Breast epithelium (tissue), 4 donors: ENCODE measurements at regions not wholly inside any gene's neighbourhood (a gene's known extent, or its start where the extent isn't known, plus 50 kb on each side); places are given as distances from the start of the nearest gene placed in this dataset.

Experiments
- DNase-seq, 2 donors: peaks; one replicate each; pipeline ENCODE4 v3.0.0-alpha.2; 2019; ENCODE audit warnings: low spot score in 2 of 2
- H3K27ac ChIP-seq, 2 donors: fragments of 200-600 bp; sonication (generic) in 1 of 2; one replicate each; pipeline ENCODE4 v1.5.1; 2016 to 2019; ENCODE audit warnings: mild to moderate bottlenecking in 1 of 2
- H3K27me3 ChIP-seq, 2 donors: fragments of 200-600 bp; sonication (generic) in 1 of 2; one replicate each; pipeline versions ENCODE4 v1.5.1 to v1.6.0; 2017 to 2019; ENCODE audit warnings: control low read depth in 1 of 2, mild to moderate bottlenecking in 1 of 2
- H3K36me3 ChIP-seq: fragments of 200-600 bp; one replicate; pipeline ENCODE4 v1.5.1; 2019
- H3K4me1 ChIP-seq, 2 donors: fragments of 200-600 bp; sonication (generic); one replicate each; pipeline ENCODE4 v1.5.1; 2016 to 2019; ENCODE audit warnings: control low read depth in 1 of 2
- H3K4me3 ChIP-seq, 3 donors: fragments of 200-600 bp; sonication (generic); 1 replicate in 2 of 3; 2 replicates in 1 of 3; pipeline ENCODE4 v1.5.1; 2016 to 2019; ENCODE audit warnings: mild to moderate bottlenecking in 3 of 3, moderate library complexity in 2 of 3
- H3K9me3 ChIP-seq, 2 donors: fragments of 200-600 bp; sonication (generic) in 1 of 2; one replicate each; pipeline ENCODE4 v1.5.1; 2016 to 2019; ENCODE audit warnings: control low read depth in 1 of 2
- POLR2A ChIP-seq: fragments of 450-650 bp; IDR thresholded peaks from one replicate; pipeline ENCODE4 v1.6.1; 2016; ENCODE audit warnings: antibody characterized with exemption, mild to moderate bottlenecking, moderate library complexity
- POLR2AphosphoS5 ChIP-seq, 3 donors: sonication (generic); formaldehyde crosslinking; IDR thresholded peaks; one replicate each; pipeline ENCODE4 v1.6.1; 2017; ENCODE audit warnings: antibody characterized with exemption in 3 of 3
- intact Hi-C: fragments of 100-400 bp; cut with DNase I; formaldehyde crosslinking; loops from one replicate; pipeline ENCODE4 v1.15.1; 2023; ENCODE audit warnings: low total_unique reads
- TF ChIP-seq, protein P1 (sequence below), 3 donors: fragments of 450-650 bp; IDR thresholded peaks; one replicate each; pipeline ENCODE4 v1.5.1; 2016 to 2017; ENCODE audit warnings: antibody characterized with exemption in 3 of 3, mild to moderate bottlenecking in 3 of 3, moderate library complexity in 3 of 3

- TF ChIP-seq POLR2A: no peak
- no peak for TF ChIP-seq POLR2AphosphoS5 (IDR thresholded peaks at IDR 0.05)
- TF ChIP-seq, protein P1, sequence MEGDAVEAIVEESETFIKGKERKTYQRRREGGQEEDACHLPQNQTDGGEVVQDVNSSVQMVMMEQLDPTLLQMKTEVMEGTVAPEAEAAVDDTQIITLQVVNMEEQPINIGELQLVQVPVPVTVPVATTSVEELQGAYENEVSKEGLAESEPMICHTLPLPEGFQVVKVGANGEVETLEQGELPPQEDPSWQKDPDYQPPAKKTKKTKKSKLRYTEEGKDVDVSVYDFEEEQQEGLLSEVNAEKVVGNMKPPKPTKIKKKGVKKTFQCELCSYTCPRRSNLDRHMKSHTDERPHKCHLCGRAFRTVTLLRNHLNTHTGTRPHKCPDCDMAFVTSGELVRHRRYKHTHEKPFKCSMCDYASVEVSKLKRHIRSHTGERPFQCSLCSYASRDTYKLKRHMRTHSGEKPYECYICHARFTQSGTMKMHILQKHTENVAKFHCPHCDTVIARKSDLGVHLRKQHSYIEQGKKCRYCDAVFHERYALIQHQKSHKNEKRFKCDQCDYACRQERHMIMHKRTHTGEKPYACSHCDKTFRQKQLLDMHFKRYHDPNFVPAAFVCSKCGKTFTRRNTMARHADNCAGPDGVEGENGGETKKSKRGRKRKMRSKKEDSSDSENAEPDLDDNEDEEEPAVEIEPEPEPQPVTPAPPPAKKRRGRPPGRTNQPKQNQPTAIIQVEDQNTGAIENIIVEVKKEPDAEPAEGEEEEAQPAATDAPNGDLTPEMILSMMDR (IDR thresholded peaks at IDR 0.05): no peak
- Histone ChIP-seq H3K27me3 (no peaks in the 10 kb centered on the region), H3K27ac (peak overlapping the region in 1 of 2 donors; percentile 13), H3K4me1 (no peaks in the 10 kb centered on the region), H3K36me3 (no peaks in the 10 kb centered on the region), H3K4me3 (no peak overlapping the region), H3K9me3 (no peaks in the 10 kb centered on the region)
- no peak for DNase-seq
- intact Hi-C loops: loop anchor here (10.0 kb wide), 1 partner anchor 1762 kb away; no protein-coding TSS in a partner anchor
These were observed 116.2 kb upstream of the PRL start for GRCh38 chr6:22412994-22413393.

DNA sequence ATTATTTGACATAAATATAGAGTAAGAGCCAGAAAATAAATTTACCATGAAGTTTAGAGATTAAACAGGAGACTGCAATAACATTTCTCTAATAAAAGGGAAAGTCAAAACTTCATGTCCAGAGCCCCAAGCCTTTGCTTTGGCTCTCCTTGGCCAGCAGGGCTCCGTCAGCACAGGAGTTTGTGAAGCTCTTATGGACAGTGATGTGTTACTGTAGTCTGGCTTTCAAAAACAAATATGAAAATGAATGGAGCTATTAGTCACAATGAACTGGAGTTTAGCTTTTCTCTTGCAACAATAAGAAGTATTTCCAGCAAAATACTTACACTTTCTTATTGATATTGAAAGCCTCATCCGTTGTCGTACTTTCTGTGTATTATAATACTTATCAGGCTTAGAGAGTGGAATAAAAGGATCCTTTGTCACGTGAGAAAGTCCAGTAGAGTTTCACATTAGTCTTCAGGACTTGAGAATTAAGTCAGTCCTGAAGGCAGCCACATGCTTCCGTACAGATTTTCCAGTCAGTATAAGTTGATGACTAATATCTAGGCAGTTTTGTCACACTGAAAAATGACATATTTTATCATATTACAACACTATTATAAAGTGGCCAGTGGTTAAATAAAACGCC, 117.0 kb upstream of the PRL start:
- H3K9me3 ChIP-seq: peaks cover 0 to 5% of the 10 kb centered on the region in 2 donors
- no peak for DNase-seq
- intact Hi-C loops: loop anchor here (10.0 kb wide), 1 partner anchor 1761 kb away; no protein-coding TSS in a partner anchor
- H3K36me3 ChIP-seq: no peaks in the 10 kb centered on the region
- no peaks in the 10 kb centered on the region for H3K27me3 ChIP-seq
- H3K4me1 ChIP-seq: no peaks in the 10 kb centered on the region
- H3K4me3 ChIP-seq: no peak overlapping the region
- TF ChIP-seq POLR2AphosphoS5 (IDR thresholded peaks at IDR 0.05): no peak
- TF ChIP-seq, protein P1 (IDR thresholded peaks at IDR 0.05): no peak
- H3K27ac ChIP-seq: peak overlapping the region in 1 of 2 donors; percentile 3

DNA sequence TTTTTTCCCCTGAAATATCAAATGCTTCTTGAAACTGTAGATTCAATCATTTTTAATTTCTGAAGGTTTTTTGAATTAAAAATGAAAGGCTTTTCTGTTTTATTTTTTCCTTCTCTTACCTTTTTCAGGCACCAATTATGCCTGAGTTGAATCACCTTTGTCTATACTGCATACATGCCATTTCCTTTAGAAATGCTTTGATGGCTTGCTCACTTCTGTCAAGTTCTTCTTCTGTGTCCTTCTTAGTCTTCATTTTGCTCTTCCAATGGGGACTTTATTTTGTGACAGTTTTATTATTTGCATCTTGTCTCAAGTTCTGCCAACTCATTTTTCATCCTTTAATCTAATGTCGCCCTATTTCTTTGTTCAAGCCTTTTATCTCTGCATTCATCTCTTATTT, 121.9 kb upstream of the PRL start:
- no peak overlapping the region for H3K4me3 ChIP-seq
- H3K27ac ChIP-seq: no peak overlapping the region
- no peaks in the 10 kb centered on the region for H3K27me3 ChIP-seq
- H3K9me3 ChIP-seq: peaks cover 0 to 14% of the 10 kb centered on the region in 2 donors
- TF ChIP-seq POLR2A (no peak), POLR2AphosphoS5 (IDR thresholded peaks at IDR 0.05) (no peak)
- TF ChIP-seq, protein P1 (IDR thresholded peaks at IDR 0.05): no peak
- intact Hi-C loops: loop anchor here (10.0 kb wide), 1 partner anchor 1756 kb away; no protein-coding TSS in a partner anchor
- DNase-seq: no peak
- H3K36me3 ChIP-seq: no peaks in the 10 kb centered on the region
- no peaks in the 10 kb centered on the region for H3K4me1 ChIP-seq

- H3K4me1 ChIP-seq: no peaks in the 10 kb centered on the region
- H3K4me3 ChIP-seq: no peak overlapping the region
- H3K27ac ChIP-seq: no peak overlapping the region
- no peaks in the 10 kb centered on the region for H3K27me3 ChIP-seq
- TF ChIP-seq POLR2AphosphoS5 (IDR thresholded peaks at IDR 0.05): no peak
- no peak for TF ChIP-seq POLR2A
- TF ChIP-seq, protein P1 (IDR thresholded peaks at IDR 0.05): no peak
- peaks cover 0 to 14% of the 10 kb centered on the region in 2 donors for H3K9me3 ChIP-seq
- no peak for DNase-seq
- intact Hi-C loops: no loop called here
- H3K36me3 ChIP-seq: no peaks in the 10 kb centered on the region
These were observed 124.4 kb upstream of the PRL start for GRCh38 chr6:22421198-22421597.

DNA sequence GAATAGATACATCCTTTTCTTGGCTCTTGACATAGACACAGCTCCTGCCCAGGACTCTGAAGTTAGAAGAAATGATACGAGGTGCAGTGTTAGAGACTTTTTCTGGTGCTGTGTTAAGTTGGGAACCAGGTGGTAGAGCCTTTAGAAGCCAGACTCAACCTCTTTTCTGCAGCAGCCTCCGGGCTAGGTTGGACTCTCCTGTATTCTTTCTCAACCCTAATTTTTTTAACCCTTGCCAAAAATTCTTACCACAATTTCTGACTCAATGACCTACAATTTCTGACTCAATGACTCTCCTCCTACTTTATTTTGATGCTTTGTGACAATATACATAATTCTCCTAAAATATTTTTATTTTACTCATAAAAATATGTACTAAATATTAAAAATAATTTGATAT, 127.4 kb upstream of the PRL start:
- no peaks in the 10 kb centered on the region for H3K4me1 ChIP-seq
- no peaks in the 10 kb centered on the region for H3K27me3 ChIP-seq
- intact Hi-C loops: no loop called here

More for the DNA sequence above, 127.4 kb upstream of the PRL start:
- TF ChIP-seq POLR2A: no peak
- TF ChIP-seq, protein P1 (IDR thresholded peaks at IDR 0.05): no peak
- no peak for TF ChIP-seq POLR2AphosphoS5 (IDR thresholded peaks at IDR 0.05)
- H3K4me3 ChIP-seq: no peak overlapping the region
- H3K9me3 ChIP-seq: peaks cover 0 to 5% of the 10 kb centered on the region in 2 donors
- H3K36me3 ChIP-seq: no peaks in the 10 kb centered on the region
- no peak overlapping the region for H3K27ac ChIP-seq
- DNase-seq: no peak
